K562 (cell line): ENCODE measurements at regions not wholly inside any gene's neighbourhood (a gene's known extent, or its start where the extent isn't known, plus 50 kb on each side); places are given as distances from the start of the nearest gene placed in this dataset.
A peak's percentile ranks its signal among the peaks of the same experiment; 100 is the strongest.

Source experiments
- CEBPG ChIP-seq, 3 experiments: fragments of 200-800 bp in 1 of 3; sonication (Bioruptor generic) in 1 of 3; sonication (generic) in 1 of 3; formaldehyde crosslinking in 1 of 3; IDR thresholded peaks in 2 of 3; conservative IDR thresholded peaks in 1 of 3; 2 replicates each; pipeline versions ENCODE4 v1.6.1 to v1.8.0; 2016 to 2022; ENCODE audit warnings: missing compliant biosample characterization in 2 of 3, missing genetic modification characterization in 2 of 3, mild to moderate bottlenecking in 1 of 3, missing genetic modification reagents in 1 of 3
- CXXC5 ChIP-seq: fragments of 250-450 bp; sonication (Bioruptor Pico); IDR thresholded peaks from 2 replicates; pipeline ENCODE4 v1.8.0; 2022; ENCODE audit warnings: inconsistent platforms, mild to moderate bottlenecking, moderate library complexity
- FIP1L1 ChIP-seq: fragments of 200-400 bp; formaldehyde crosslinking; IDR thresholded peaks from 2 replicates; pipeline ENCODE4 v1.6.1; 2018; ENCODE audit warnings: mild to moderate bottlenecking, low read depth, low read length; ENCODE audit not compliant: poor library complexity, severe bottlenecking
- GTF2E2 ChIP-seq: fragments of 200-800 bp; sonication (Bioruptor generic); IDR thresholded peaks from 2 replicates; pipeline ENCODE4 v1.6.1; 2016; ENCODE audit warnings: missing genetic modification characterization, missing compliant biosample characterization
- JUND ChIP-seq, 2 experiments: IDR thresholded peaks; 2 replicates in 1 of 2; 3 replicates in 1 of 2; pipeline ENCODE4 v1.6.1; 2011; ENCODE audit warnings: borderline replicate concordance in 2 of 2, low read depth in 2 of 2, low read length in 2 of 2, improper control_type of control experiment in 1 of 2, missing biosample characterization in 1 of 2, missing genetic modification characterization in 1 of 2, missing genetic modification reagents in 1 of 2
- KHSRP ChIP-seq: fragments of 450-650 bp; IDR thresholded peaks from 2 replicates; pipeline ENCODE4 v1.6.1; 2017
- POU5F1 ChIP-seq: fragments of 150-350 bp; IDR thresholded peaks from 2 replicates; pipeline ENCODE4 v1.6.1; 2014; ENCODE audit warnings: borderline replicate concordance, low read length, low read depth, mild to moderate bottlenecking; ENCODE audit not compliant: partially characterized antibody
- RAD51 ChIP-seq: fragments of 450-650 bp; IDR thresholded peaks from 2 replicates; pipeline ENCODE4 v1.7.1; 2016; ENCODE audit warnings: low read depth, mild to moderate bottlenecking, borderline replicate concordance
- SMC3 ChIP-seq: conservative IDR thresholded peaks from 2 replicates; pipeline ENCODE4 v1.6.1; 2011; ENCODE audit warnings: low read depth, low read length, improper control_type of control experiment; ENCODE audit not compliant: insufficient read depth
- XRCC3 ChIP-seq: fragments of 450-650 bp; IDR thresholded peaks from 2 replicates; pipeline ENCODE4 v1.6.1; 2017; ENCODE audit warnings: mild to moderate bottlenecking, moderate library complexity
- ZNF165 ChIP-seq: fragments of 250-450 bp; sonication (Bioruptor Pico); IDR thresholded peaks from 2 replicates; pipeline ENCODE4 v1.4.0; 2020; ENCODE audit warnings: borderline replicate concordance
- ZNF24 ChIP-seq: fragments of 450-650 bp; IDR thresholded peaks from 2 replicates; pipeline ENCODE4 v1.6.1; 2016
- TF ChIP-seq, protein P1 (sequence below): fragments of 250-450 bp; sonication (Bioruptor Pico); IDR thresholded peaks from 2 replicates; pipeline ENCODE4 v1.8.0; 2021; ENCODE audit warnings: borderline replicate concordance, mild to moderate bottlenecking, moderate library complexity; ENCODE audit not compliant: poor library complexity, severe bottlenecking
- TF ChIP-seq, protein P2 (sequence below), 2 experiments: IDR thresholded peaks in 1 of 2; conservative IDR thresholded peaks in 1 of 2; 2 replicates each; pipeline ENCODE4 v1.6.1; 2016; ENCODE audit warnings: low read depth in 2 of 2, mild to moderate bottlenecking in 1 of 2, missing compliant biosample characterization in 1 of 2, missing genetic modification characterization in 1 of 2, moderate library complexity in 1 of 2
- TF ChIP-seq, protein P3 (sequence below): IDR thresholded peaks from 2 replicates; pipeline ENCODE4 v1.6.1; 2016; ENCODE audit warnings: missing genetic modification characterization, missing compliant biosample characterization
- TF ChIP-seq, protein P4 (sequence below): fragments of 450-650 bp; conservative IDR thresholded peaks from 2 replicates; pipeline ENCODE4 v1.6.1; 2016; ENCODE audit warnings: missing genetic modification characterization, low read depth, mild to moderate bottlenecking, missing compliant biosample characterization, moderate library complexity
- TF ChIP-seq, protein P5 (sequence below), 2 experiments: fragments of 450-650 bp in 1 of 2; sonication (generic) in 1 of 2; formaldehyde crosslinking in 1 of 2; IDR thresholded peaks in 1 of 2; conservative IDR thresholded peaks in 1 of 2; 2 replicates each; pipeline versions ENCODE4 v1.6.1 to v1.8.1; 2016 to 2023; ENCODE audit warnings: mild to moderate bottlenecking in 2 of 2, moderate library complexity in 2 of 2, inconsistent platforms in 1 of 2, missing genetic modification reagents in 1 of 2
- TF ChIP-seq, protein P6 (sequence below): fragments of 450-650 bp; formaldehyde crosslinking; IDR thresholded peaks from 2 replicates; pipeline ENCODE4 v1.4.0; 2022; ENCODE audit warnings: missing genetic modification characterization

DNA sequence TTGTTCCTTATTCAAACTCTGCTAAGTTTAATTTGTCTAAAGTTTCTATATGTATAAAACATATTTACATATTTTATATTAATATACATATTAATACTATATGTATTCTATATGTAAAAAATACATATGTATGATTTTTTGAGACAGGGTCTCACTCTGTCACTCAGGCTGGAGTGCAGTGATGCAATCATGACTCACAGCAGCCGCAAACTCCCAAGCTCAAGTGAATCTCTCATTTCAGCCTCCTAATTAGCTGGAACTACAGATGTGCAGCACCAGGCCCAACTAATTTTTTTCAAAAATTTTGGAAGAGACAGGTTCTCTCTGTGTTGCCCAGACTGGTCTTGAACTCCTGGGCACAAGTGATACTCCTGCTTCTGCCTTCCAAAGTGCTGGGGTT lies 684.9 kb downstream of the TRAM1L1 start (continued):
- TF ChIP-seq, protein P1, sequence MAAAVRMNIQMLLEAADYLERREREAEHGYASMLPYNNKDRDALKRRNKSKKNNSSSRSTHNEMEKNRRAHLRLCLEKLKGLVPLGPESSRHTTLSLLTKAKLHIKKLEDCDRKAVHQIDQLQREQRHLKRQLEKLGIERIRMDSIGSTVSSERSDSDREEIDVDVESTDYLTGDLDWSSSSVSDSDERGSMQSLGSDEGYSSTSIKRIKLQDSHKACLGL, result no peak
- TF ChIP-seq KHSRP, result no peak
- no peak for TF ChIP-seq SMC3
- TF ChIP-seq, protein P2, sequence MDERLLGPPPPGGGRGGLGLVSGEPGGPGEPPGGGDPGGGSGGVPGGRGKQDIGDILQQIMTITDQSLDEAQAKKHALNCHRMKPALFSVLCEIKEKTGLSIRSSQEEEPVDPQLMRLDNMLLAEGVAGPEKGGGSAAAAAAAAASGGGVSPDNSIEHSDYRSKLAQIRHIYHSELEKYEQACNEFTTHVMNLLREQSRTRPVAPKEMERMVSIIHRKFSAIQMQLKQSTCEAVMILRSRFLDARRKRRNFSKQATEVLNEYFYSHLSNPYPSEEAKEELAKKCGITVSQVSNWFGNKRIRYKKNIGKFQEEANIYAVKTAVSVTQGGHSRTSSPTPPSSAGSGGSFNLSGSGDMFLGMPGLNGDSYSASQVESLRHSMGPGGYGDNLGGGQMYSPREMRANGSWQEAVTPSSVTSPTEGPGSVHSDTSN (CRISPR knock-in tag; IDR thresholded peaks at IDR 0.05; ENCODE audit: low read depth), result no peak
- TF ChIP-seq, protein P2 (tag; conservative IDR thresholded peaks at IDR 0.05; ENCODE audit: low read depth), result no peak
- TF ChIP-seq, protein P3, sequence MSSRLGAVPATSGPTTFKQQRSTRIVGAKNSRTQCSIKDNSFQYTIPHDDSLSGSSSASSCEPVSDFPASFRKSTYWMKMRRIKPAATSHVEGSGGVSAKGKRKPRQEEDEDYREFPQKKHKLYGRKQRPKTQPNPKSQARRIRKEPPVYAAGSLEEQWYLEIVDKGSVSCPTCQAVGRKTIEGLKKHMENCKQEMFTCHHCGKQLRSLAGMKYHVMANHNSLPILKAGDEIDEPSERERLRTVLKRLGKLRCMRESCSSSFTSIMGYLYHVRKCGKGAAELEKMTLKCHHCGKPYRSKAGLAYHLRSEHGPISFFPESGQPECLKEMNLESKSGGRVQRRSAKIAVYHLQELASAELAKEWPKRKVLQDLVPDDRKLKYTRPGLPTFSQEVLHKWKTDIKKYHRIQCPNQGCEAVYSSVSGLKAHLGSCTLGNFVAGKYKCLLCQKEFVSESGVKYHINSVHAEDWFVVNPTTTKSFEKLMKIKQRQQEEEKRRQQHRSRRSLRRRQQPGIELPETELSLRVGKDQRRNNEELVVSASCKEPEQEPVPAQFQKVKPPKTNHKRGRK, result no peak
- no peak for TF ChIP-seq GTF2E2 (tag)
- TF ChIP-seq CEBPG (CRISPR knock-in tag; IDR thresholded peaks at IDR 0.05), result peak; percentile 80
- peak; percentile 69 to 87 for TF ChIP-seq CEBPG (tag; conservative IDR thresholded peaks at IDR 0.05 in 1 of 2, IDR thresholded peaks at IDR 0.05 in 1 of 2)
- TF ChIP-seq, protein P4, sequence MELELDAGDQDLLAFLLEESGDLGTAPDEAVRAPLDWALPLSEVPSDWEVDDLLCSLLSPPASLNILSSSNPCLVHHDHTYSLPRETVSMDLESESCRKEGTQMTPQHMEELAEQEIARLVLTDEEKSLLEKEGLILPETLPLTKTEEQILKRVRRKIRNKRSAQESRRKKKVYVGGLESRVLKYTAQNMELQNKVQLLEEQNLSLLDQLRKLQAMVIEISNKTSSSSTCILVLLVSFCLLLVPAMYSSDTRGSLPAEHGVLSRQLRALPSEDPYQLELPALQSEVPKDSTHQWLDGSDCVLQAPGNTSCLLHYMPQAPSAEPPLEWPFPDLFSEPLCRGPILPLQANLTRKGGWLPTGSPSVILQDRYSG, result no peak
- TF ChIP-seq ZNF24, result no peak
- TF ChIP-seq, protein P5, sequence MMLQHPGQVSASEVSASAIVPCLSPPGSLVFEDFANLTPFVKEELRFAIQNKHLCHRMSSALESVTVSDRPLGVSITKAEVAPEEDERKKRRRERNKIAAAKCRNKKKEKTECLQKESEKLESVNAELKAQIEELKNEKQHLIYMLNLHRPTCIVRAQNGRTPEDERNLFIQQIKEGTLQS (IDR thresholded peaks at IDR 0.05), result peak; percentile 70
- TF ChIP-seq, protein P5 (CRISPR knock-in tag; conservative IDR thresholded peaks at IDR 0.05), result no peak
- TF ChIP-seq FIP1L1, result no peak
- TF ChIP-seq JUND (IDR thresholded peaks at IDR 0.05; ENCODE audit: borderline replicate concordance, low read depth, low read length), result 0 out of 2 replicates have a peak, but pooled peaks have one; percentile 31
- no peak for TF ChIP-seq JUND (tag; IDR thresholded peaks at IDR 0.05; ENCODE audit: borderline replicate concordance, low read depth, low read length)
- TF ChIP-seq RAD51, result no peak
- no peak for TF ChIP-seq ZNF165 (CRISPR knock-in tag)
- TF ChIP-seq, protein P6, sequence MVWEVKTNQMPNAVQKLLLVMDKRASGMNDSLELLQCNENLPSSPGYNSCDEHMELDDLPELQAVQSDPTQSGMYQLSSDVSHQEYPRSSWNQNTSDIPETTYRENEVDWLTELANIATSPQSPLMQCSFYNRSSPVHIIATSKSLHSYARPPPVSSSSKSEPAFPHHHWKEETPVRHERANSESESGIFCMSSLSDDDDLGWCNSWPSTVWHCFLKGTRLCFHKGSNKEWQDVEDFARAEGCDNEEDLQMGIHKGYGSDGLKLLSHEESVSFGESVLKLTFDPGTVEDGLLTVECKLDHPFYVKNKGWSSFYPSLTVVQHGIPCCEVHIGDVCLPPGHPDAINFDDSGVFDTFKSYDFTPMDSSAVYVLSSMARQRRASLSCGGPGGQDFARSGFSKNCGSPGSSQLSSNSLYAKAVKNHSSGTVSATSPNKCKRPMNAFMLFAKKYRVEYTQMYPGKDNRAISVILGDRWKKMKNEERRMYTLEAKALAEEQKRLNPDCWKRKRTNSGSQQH (CRISPR knock-in tag), result no peak
- no peak for TF ChIP-seq POU5F1
- no peak for TF ChIP-seq CXXC5 (CRISPR knock-in tag)
- no peak for TF ChIP-seq XRCC3
